Naive thymus-derived CD4-positive, alpha-beta T cell (primary cell): ENCODE measurements at regions not wholly inside any gene's neighbourhood (a gene's known extent, or its start where the extent isn't known, plus 50 kb on each side); places are given as distances from the start of the nearest gene placed in this dataset.

Experiments used
- ATAC-seq: fragments of 150-1000 bp; cut with Tn5 transposase; 2 replicates; pipeline ENCODE4 v1.10.0; 2021; ENCODE audit warnings: mild to moderate bottlenecking, moderate library complexity
- CTCF ChIA-PET: fragments of 350-600 bp; sonication (Branson Sonifier 250); formaldehyde crosslinking; loops from one replicate; lab custom pipeline; 2021; ENCODE audit warnings: antibody characterized with exemption; lab: Charles Lee
- POLR2A ChIA-PET: fragments of 350-600 bp; sonication (Branson Sonifier 250); formaldehyde crosslinking; loops from one replicate; lab custom pipeline; 2021; ENCODE audit warnings: antibody characterized with exemption, inconsistent platforms; lab: Charles Lee
- DNase-seq, 9 donors: peaks; one replicate each; pipeline versions ENCODE4 v3.0.0 to v3.0.0-alpha.2; 2020 to 2022; ENCODE audit warnings: mixed read lengths in 1 of 9
- H3K27ac ChIP-seq: one replicate; pipeline ENCODE4 v1.7.0; 2013; ENCODE audit warnings: mild to moderate bottlenecking, low read depth, low read length, moderate library complexity
- H3K27me3 ChIP-seq, 2 donors: one replicate each; pipeline ENCODE4 v1.7.0; 2013; ENCODE audit warnings: low read length in 2 of 2, mild to moderate bottlenecking in 2 of 2, moderate library complexity in 2 of 2; ENCODE audit not compliant: control insufficient read depth in 2 of 2, insufficient read depth in 2 of 2
- H3K36me3 ChIP-seq, 3 experiments: 1 replicate in 2 of 3; 2 replicates in 1 of 3; pipeline ENCODE4 v1.7.0; 2013; ENCODE audit warnings: low read length in 3 of 3, mild to moderate bottlenecking in 3 of 3, moderate library complexity in 1 of 3; ENCODE audit not compliant: insufficient read depth in 3 of 3, control insufficient read depth in 2 of 3
- H3K4me1 ChIP-seq, 2 donors: one replicate each; pipeline ENCODE4 v1.7.0; 2013; ENCODE audit warnings: low read length in 2 of 2, mild to moderate bottlenecking in 2 of 2, moderate library complexity in 1 of 2; ENCODE audit not compliant: control insufficient read depth in 2 of 2, insufficient read depth in 2 of 2
- H3K4me3 ChIP-seq: 2 replicates; pipeline ENCODE4 v1.7.0; 2013; ENCODE audit warnings: mild to moderate bottlenecking, low read length
- H3K9me3 ChIP-seq, 3 experiments: 1 replicate in 2 of 3; 2 replicates in 1 of 3; pipeline ENCODE4 v1.7.0; 2013; ENCODE audit warnings: low read length in 3 of 3; ENCODE audit not compliant: control insufficient read depth in 2 of 3
- H3K27ac Mint-ChIP-seq, 9 donors: one replicate each; pipeline ENCODE4 v1.8.0; 2020 to 2022; ENCODE audit warnings: mixed read lengths in 9 of 9, mild to moderate bottlenecking in 8 of 9, moderate library complexity in 5 of 9, inconsistent platforms in 2 of 9
- H3K27me3 Mint-ChIP-seq, 5 donors: one replicate each; pipeline ENCODE4 v1.8.0; 2021 to 2022; ENCODE audit warnings: mixed read lengths in 5 of 5, mild to moderate bottlenecking in 1 of 5
- H3K36me3 Mint-ChIP-seq, 5 donors: one replicate each; pipeline ENCODE4 v1.8.0; 2020 to 2022; ENCODE audit warnings: mixed read lengths in 5 of 5, mild to moderate bottlenecking in 3 of 5, inconsistent platforms in 1 of 5
- H3K4me1 Mint-ChIP-seq, 7 donors: one replicate each; pipeline ENCODE4 v1.8.0; 2020 to 2022; ENCODE audit warnings: mixed read lengths in 7 of 7, mild to moderate bottlenecking in 3 of 7, inconsistent platforms in 1 of 7
- H3K4me3 Mint-ChIP-seq, 10 donors: one replicate each; pipeline ENCODE4 v1.8.0; 2020 to 2022; ENCODE audit warnings: mild to moderate bottlenecking in 10 of 10, mixed read lengths in 10 of 10, moderate library complexity in 6 of 10, inconsistent platforms in 2 of 10
- H3K9me3 Mint-ChIP-seq, 11 donors: one replicate each; pipeline ENCODE4 v1.8.0; 2020 to 2022; ENCODE audit warnings: mixed read lengths in 11 of 11, mild to moderate bottlenecking in 4 of 11, inconsistent platforms in 1 of 11, moderate library complexity in 1 of 11
- intact Hi-C, 2 donors: fragments of 100-400 bp; cut with micrococcal nuclease; formaldehyde crosslinking; loops; one replicate each; pipeline ENCODE4 v1.15.1; 2023

- ChIA-PET POLR2A (no interaction called here), CTCF (interaction anchor here (1.0 kb wide), 1 partner anchor 525 kb away, joined by 3 read pairs; no protein-coding TSS in a partner anchor)
- DNase-seq, result no peak
- peaks cover 0 to 11% (median 0%) of the 10 kb centered on the region in 7 donors for H3K4me1 Mint-ChIP-seq
- Histone ChIP-seq H3K27ac (no peak overlapping the region), H3K4me1 (no peaks in the 10 kb centered on the region), H3K9me3 (no peaks in the 10 kb centered on the region), H3K36me3 (no peaks in the 10 kb centered on the region), H3K27me3 (no peaks in the 10 kb centered on the region), H3K4me3 (no peak overlapping the region)
- H3K27me3 Mint-ChIP-seq, result peaks cover 22 to 46% (median 31%) of the 10 kb centered on the region in 5 donors
- no peak for ATAC-seq
- H3K9me3 Mint-ChIP-seq, result peaks cover 0 to 1% (median 0%) of the 10 kb centered on the region in 11 donors
- H3K36me3 Mint-ChIP-seq, result no peaks in the 10 kb centered on the region
- no peak overlapping the region for H3K27ac Mint-ChIP-seq
- no peak overlapping the region for H3K4me3 Mint-ChIP-seq
- intact Hi-C loops, result no loop called here
These were observed 63.7 kb upstream of the FANCC start for GRCh38 chr9:95381221-95381620.

GRCh38 chr9:95379630-95380029 lies 62.1 kb upstream of the FANCC start:
- Histone ChIP-seq H3K27ac (no peak overlapping the region), H3K4me1 (no peaks in the 10 kb centered on the region), H3K9me3 (no peaks in the 10 kb centered on the region), H3K36me3 (no peaks in the 10 kb centered on the region), H3K27me3 (no peaks in the 10 kb centered on the region), H3K4me3 (no peak overlapping the region)
- Mint-ChIP-seq H3K27ac (no peak overlapping the region), H3K27me3 (peaks cover 25 to 42% (median 31%) of the 10 kb centered on the region in 5 donors), H3K9me3 (peaks cover 0 to 1% (median 0%) of the 10 kb centered on the region in 11 donors), H3K4me1 (peaks cover 0 to 11% (median 0%) of the 10 kb centered on the region in 7 donors), H3K36me3 (peaks cover 0 to 3% (median 0%) of the 10 kb centered on the region in 5 donors), H3K4me3 (no peak overlapping the region)
- POLR2A ChIA-PET, result no interaction called here
- CTCF ChIA-PET, result interaction anchor here (0.5 to 0.7 kb wide), 3 partner anchors 161 to 680 kb away, joined by 3 read pairs; no protein-coding TSS in a partner anchor
- no peak for ATAC-seq
- intact Hi-C loops, result loop anchor here (1.0 to 2.0 kb wide), 3 partner anchors 195 to 937 kb away; no protein-coding TSS in a partner anchor
- DNase-seq, result peak in 7 of 9 donors; percentile 10 to 50 (median 42)

GRCh38 chr9:95373782-95374487 lies 56.4 kb upstream of the FANCC start:
- ChIA-PET POLR2A (no interaction called here), CTCF (no interaction called here)
- H3K27ac ChIP-seq, result no peak overlapping the region
- no peak overlapping the region for H3K4me3 Mint-ChIP-seq
- no peaks in the 10 kb centered on the region for H3K9me3 ChIP-seq
- H3K27me3 Mint-ChIP-seq, result peaks cover 26 to 39% (median 34%) of the 10 kb centered on the region in 5 donors
- intact Hi-C loops, result no loop called here
- no peak overlapping the region for H3K27ac Mint-ChIP-seq
- ATAC-seq, result no peak
- H3K4me1 Mint-ChIP-seq, result peaks cover 0 to 3% (median 0%) of the 10 kb centered on the region in 7 donors
- no peaks in the 10 kb centered on the region for H3K27me3 ChIP-seq
- peaks cover 0 to 3% (median 0%) of the 10 kb centered on the region in 5 donors for H3K36me3 Mint-ChIP-seq
- no peaks in the 10 kb centered on the region for H3K4me1 ChIP-seq
- no peak overlapping the region for H3K4me3 ChIP-seq
- no peaks in the 10 kb centered on the region for H3K36me3 ChIP-seq
- no peak for DNase-seq
- no peaks in the 10 kb centered on the region for H3K9me3 Mint-ChIP-seq

GRCh38 chr9:95373069-95373681 lies 55.7 kb upstream of the FANCC start:
- peaks cover 21 to 40% (median 38%) of the 10 kb centered on the region in 5 donors for H3K27me3 Mint-ChIP-seq
- CTCF ChIA-PET, result no interaction called here

GRCh38 chr9:95370064-95370463 lies 52.6 kb upstream of the FANCC start:
- Histone ChIP-seq H3K27ac (no peak overlapping the region), H3K27me3 (no peaks in the 10 kb centered on the region), H3K4me3 (no peak overlapping the region), H3K4me1 (no peaks in the 10 kb centered on the region), H3K9me3 (no peaks in the 10 kb centered on the region), H3K36me3 (no peaks in the 10 kb centered on the region)
- peaks cover 0 to 5% (median 0%) of the 10 kb centered on the region in 7 donors for H3K4me1 Mint-ChIP-seq
- H3K27me3 Mint-ChIP-seq, result peaks cover 15 to 42% (median 28%) of the 10 kb centered on the region in 5 donors
- H3K27ac Mint-ChIP-seq, result no peak overlapping the region
- ATAC-seq (no peak), DNase-seq (no peak)
- ChIA-PET CTCF (no interaction called here), POLR2A (no interaction called here)
- no peaks in the 10 kb centered on the region for H3K9me3 Mint-ChIP-seq
- intact Hi-C loops, result no loop called here
- H3K36me3 Mint-ChIP-seq, result no peaks in the 10 kb centered on the region
- peak overlapping the region in 1 of 10 donors; percentile 53 for H3K4me3 Mint-ChIP-seq

More at GRCh38 chr9:95373069-95373681, 55.7 kb upstream of the FANCC start:
- H3K27me3 ChIP-seq, result no peaks in the 10 kb centered on the region
- H3K4me3 ChIP-seq, result no peak overlapping the region
- ATAC-seq, result no peak
- H3K9me3 ChIP-seq, result no peaks in the 10 kb centered on the region
- intact Hi-C loops, result no loop called here
- H3K36me3 Mint-ChIP-seq, result peaks cover 0 to 3% (median 0%) of the 10 kb centered on the region in 5 donors
- no peak overlapping the region for H3K27ac Mint-ChIP-seq
- no peak overlapping the region for H3K4me3 Mint-ChIP-seq
- H3K36me3 ChIP-seq, result no peaks in the 10 kb centered on the region
- no peaks in the 10 kb centered on the region for H3K4me1 ChIP-seq
- DNase-seq, result no peak
- no peaks in the 10 kb centered on the region for H3K9me3 Mint-ChIP-seq
- H3K4me1 Mint-ChIP-seq, result peaks cover 0 to 5% (median 0%) of the 10 kb centered on the region in 7 donors
- POLR2A ChIA-PET, result no interaction called here
- no peak overlapping the region for H3K27ac ChIP-seq

- POLR2A ChIA-PET, result no interaction called here
- Histone ChIP-seq H3K36me3 (no peaks in the 10 kb centered on the region), H3K27me3 (no peaks in the 10 kb centered on the region), H3K9me3 (no peaks in the 10 kb centered on the region), H3K4me3 (no peak overlapping the region), H3K4me1 (no peaks in the 10 kb centered on the region), H3K27ac (no peak overlapping the region)
- Mint-ChIP-seq H3K4me1 (peaks cover 0 to 5% (median 0%) of the 10 kb centered on the region in 7 donors), H3K4me3 (no peak overlapping the region), H3K27ac (no peak overlapping the region), H3K9me3 (no peaks in the 10 kb centered on the region), H3K36me3 (no peaks in the 10 kb centered on the region), H3K27me3 (peaks cover 15 to 41% (median 28%) of the 10 kb centered on the region in 5 donors)
- ATAC-seq (no peak), DNase-seq (no peak)
- intact Hi-C loops, result no loop called here
- CTCF ChIA-PET, result interaction anchor here (0.6 kb wide), 1 partner anchor 614 kb away, joined by 3 read pairs; no protein-coding TSS in a partner anchor
These were observed 51.1 kb upstream of the FANCC start for GRCh38 chr9:95368377-95369160.
